Fibroblast of mammary gland (primary cell): ENCODE measurements at regions not wholly inside any gene's neighbourhood (a gene's known extent, or its start where the extent isn't known, plus 50 kb on each side); places are given as distances from the start of the nearest gene placed in this dataset.

Experiments used
- DNase-seq: peaks from one replicate; pipeline ENCODE4 v3.0.0-alpha.2; 2010; ENCODE audit warnings: low read depth
- H3K4me3 ChIP-seq: 2 replicates; pipeline ENCODE4 v1.5.1; 2011; ENCODE audit warnings: low read depth, mild to moderate bottlenecking, low read length, moderate library complexity; ENCODE audit not compliant: control insufficient read depth
- CTCF ChIP-seq: conservative IDR thresholded peaks from 2 replicates; pipeline ENCODE4 v1.5.1; 2011; ENCODE audit warnings: low read depth, low read length, inconsistent platforms; ENCODE audit not compliant: control insufficient read depth, insufficient read depth

GRCh38 chr1:80375662-80376061, 1369.1 kb upstream of the ADGRL4 start:
- peak; percentile 85 for DNase-seq
- TF ChIP-seq CTCF, result no peak
- H3K4me3 ChIP-seq, result no peak overlapping the region

- TF ChIP-seq CTCF, result no peak
- DNase-seq, result no peak
These were observed 1368.6 kb upstream of the ADGRL4 start for GRCh38 chr1:80375109-80375508.

GRCh38 chr1:80369780-80370179, 1363.2 kb upstream of the ADGRL4 start:
- no peak for TF ChIP-seq CTCF
- no peak for DNase-seq
- no peak overlapping the region for H3K4me3 ChIP-seq

More at GRCh38 chr1:80375109-80375508, 1368.6 kb upstream of the ADGRL4 start:
- H3K4me3 ChIP-seq, result no peak overlapping the region

GRCh38 chr1:80367058-80367457, 1360.5 kb upstream of the ADGRL4 start:
- H3K4me3 ChIP-seq, result no peak overlapping the region
- no peak for DNase-seq
- no peak for TF ChIP-seq CTCF

GRCh38 chr1:80365359-80366021, 1359.0 kb upstream of the ADGRL4 start:
- no peak overlapping the region for H3K4me3 ChIP-seq
- TF ChIP-seq CTCF, result no peak
- DNase-seq, result no peak

- peak; percentile 22 for DNase-seq
- TF ChIP-seq CTCF, result no peak
- no peak overlapping the region for H3K4me3 ChIP-seq
These were observed 1357.4 kb upstream of the ADGRL4 start for GRCh38 chr1:80363689-80364475.

GRCh38 chr1:80359666-80360065, 1353.1 kb upstream of the ADGRL4 start:
- no peak for DNase-seq
- no peak for TF ChIP-seq CTCF
- H3K4me3 ChIP-seq, result no peak overlapping the region
